Testis (tissue), 2 donors: ENCODE measurements at regions not wholly inside any gene's neighbourhood (a gene's known extent, or its start where the extent isn't known, plus 50 kb on each side); places are given as distances from the start of the nearest gene placed in this dataset.

Experiments
- CTCF ChIP-seq, 3 experiments: fragments of 450-650 bp in 2 of 3; fragments of 200-600 bp in 1 of 3; sonication (generic) in 1 of 3; IDR thresholded peaks; one replicate each; pipeline ENCODE4 v1.5.1; 2016 to 2019; ENCODE audit warnings: antibody characterized with exemption in 3 of 3, mild to moderate bottlenecking in 2 of 3, moderate library complexity in 1 of 3
- POLR2A ChIP-seq: fragments of 450-650 bp; IDR thresholded peaks from one replicate; pipeline ENCODE4 v1.6.1; 2017; ENCODE audit warnings: antibody characterized with exemption, mild to moderate bottlenecking, moderate library complexity

- TF ChIP-seq CTCF (IDR thresholded peaks at IDR 0.05) = no peak
- no peak for TF ChIP-seq POLR2A
These were observed 333.9 kb downstream of the BCL11A start for GRCh38 chr2:60219536-60219935.
